IMR-90 (cell line): ENCODE measurements at regions not wholly inside any gene's neighbourhood (a gene's known extent, or its start where the extent isn't known, plus 50 kb on each side); places are given as distances from the start of the nearest gene placed in this dataset.

ENCODE experiments used
- BHLHE40 ChIP-seq: fragments of 150-350 bp; IDR thresholded peaks from 2 replicates; pipeline ENCODE4 v1.6.1; 2016; ENCODE audit warnings: mild to moderate bottlenecking, low read depth, low read length
- CHD1 ChIP-seq: IDR thresholded peaks from 2 replicates; pipeline ENCODE4 v1.6.1; 2012; ENCODE audit warnings: low read depth, low read length, improper control_type of control experiment
- CTCF ChIP-seq: conservative IDR thresholded peaks from 2 replicates; pipeline ENCODE4 v1.5.1; 2012; ENCODE audit warnings: mild to moderate bottlenecking, low read depth, low read length, improper control_type of control experiment
- ELK1 ChIP-seq: fragments of 150-350 bp; IDR thresholded peaks from 2 replicates; pipeline ENCODE4 v1.6.1; 2016; ENCODE audit warnings: low read depth, mild to moderate bottlenecking, low read length, moderate library complexity, borderline replicate concordance
- MAZ ChIP-seq: IDR thresholded peaks from 2 replicates; pipeline ENCODE4 v1.6.1; 2012; ENCODE audit warnings: low read depth, mild to moderate bottlenecking, low read length, improper control_type of control experiment, moderate library complexity, borderline replicate concordance
- MXI1 ChIP-seq: IDR thresholded peaks from 2 replicates; pipeline ENCODE4 v1.6.1; 2012; ENCODE audit warnings: low read depth, mild to moderate bottlenecking, low read length, moderate library complexity, borderline replicate concordance
- POLR2A ChIP-seq: IDR thresholded peaks from 2 replicates; pipeline ENCODE4 v1.6.1; 2012; ENCODE audit warnings: mild to moderate bottlenecking, low read depth, low read length
- RAD21 ChIP-seq: IDR thresholded peaks from 2 replicates; pipeline ENCODE4 v1.6.1; 2012; ENCODE audit warnings: low read length, improper control_type of control experiment
- RCOR1 ChIP-seq: IDR thresholded peaks from 2 replicates; pipeline ENCODE4 v1.6.1; 2012; ENCODE audit warnings: mild to moderate bottlenecking, low read length, improper control_type of control experiment; ENCODE audit not compliant: insufficient replicate concordance
- RFX5 ChIP-seq: IDR thresholded peaks from 2 replicates; pipeline ENCODE4 v1.8.0; 2012; ENCODE audit warnings: low read depth, mild to moderate bottlenecking, low read length, moderate library complexity

- TF ChIP-seq CTCF (no peak), ELK1 (no peak), POLR2A (no peak), RCOR1 (no peak), MAZ (no peak), BHLHE40 (no peak), MXI1 (no peak), CHD1 (no peak), RAD21 (no peak), RFX5 (no peak)
Observed at GRCh38 chr12:111175396-111176094, 193.3 kb downstream of the PHETA1 start.
